BLaER1 (cell line): ENCODE measurements at regions not wholly inside any gene's neighbourhood (a gene's known extent, or its start where the extent isn't known, plus 50 kb on each side); places are given as distances from the start of the nearest gene placed in this dataset.

Experiments used
- H3K27ac ChIP-seq: shearing (Covaris generic); formaldehyde crosslinking; 2 replicates; pipeline ENCODE4 v1.8.1; 2022
- H3K27me3 ChIP-seq: shearing (Covaris generic); formaldehyde crosslinking; 2 replicates; pipeline ENCODE4 v1.8.1; 2022
- H3K36me3 ChIP-seq: shearing (Covaris generic); formaldehyde crosslinking; 2 replicates; pipeline ENCODE4 v1.8.1; 2022
- H3K4me1 ChIP-seq: shearing (Covaris generic); formaldehyde crosslinking; 2 replicates; pipeline ENCODE4 v1.8.1; 2022
- H3K4me2 ChIP-seq: shearing (Covaris generic); formaldehyde crosslinking; 2 replicates; pipeline ENCODE4 v1.8.1; 2022
- H3K4me3 ChIP-seq: shearing (Covaris generic); formaldehyde crosslinking; 2 replicates; pipeline ENCODE4 v1.8.1; 2022
- H3K9ac ChIP-seq: shearing (Covaris generic); formaldehyde crosslinking; 2 replicates; pipeline ENCODE4 v1.8.1; 2022
- H3K9me3 ChIP-seq: shearing (Covaris generic); formaldehyde crosslinking; 2 replicates; pipeline ENCODE4 v1.8.1; 2022
- H4K20me1 ChIP-seq: shearing (Covaris generic); formaldehyde crosslinking; 2 replicates; pipeline ENCODE4 v1.8.1; 2022
- Cebpa-rat ChIP-seq: shearing (Covaris generic); IDR thresholded peaks from 2 replicates; pipeline ENCODE4 v1.8.1; 2022

- Histone ChIP-seq H3K4me2 (no peak overlapping the region), H3K9ac (no peak overlapping the region), H3K4me1 (no peaks in the 10 kb centered on the region), H3K27ac (no peak overlapping the region), H4K20me1 (no peaks in the 10 kb centered on the region), H3K27me3 (no peaks in the 10 kb centered on the region), H3K9me3 (no peaks in the 10 kb centered on the region), H3K4me3 (no peak overlapping the region), H3K36me3 (no peaks in the 10 kb centered on the region)
- TF ChIP-seq Cebpa-rat, result no peak
Measured at GRCh38 chr20:41892031-41892430, 273.9 kb upstream of the CHD6 start.

GRCh38 chr20:41889844-41890224 lies 271.7 kb upstream of the CHD6 start:
- Histone ChIP-seq H3K36me3 (no peaks in the 10 kb centered on the region), H3K27me3 (no peaks in the 10 kb centered on the region), H3K4me2 (no peak overlapping the region), H3K9ac (no peak overlapping the region), H3K4me1 (no peaks in the 10 kb centered on the region), H3K27ac (no peak overlapping the region), H3K4me3 (no peak overlapping the region), H4K20me1 (no peaks in the 10 kb centered on the region), H3K9me3 (no peaks in the 10 kb centered on the region)
- TF ChIP-seq Cebpa-rat, result no peak

- no peak overlapping the region for H3K9ac ChIP-seq
- no peaks in the 10 kb centered on the region for H3K36me3 ChIP-seq
- no peaks in the 10 kb centered on the region for H3K4me1 ChIP-seq
- no peak overlapping the region for H3K4me2 ChIP-seq
- H3K27ac ChIP-seq, result no peak overlapping the region
- no peaks in the 10 kb centered on the region for H4K20me1 ChIP-seq
- no peak overlapping the region for H3K4me3 ChIP-seq
- H3K9me3 ChIP-seq, result no peaks in the 10 kb centered on the region
- TF ChIP-seq Cebpa-rat, result no peak
- H3K27me3 ChIP-seq, result no peaks in the 10 kb centered on the region
Measured at GRCh38 chr20:41889126-41889843, 271.1 kb upstream of the CHD6 start.

- Histone ChIP-seq H3K4me3 (no peak overlapping the region), H3K27me3 (no peaks in the 10 kb centered on the region), H3K36me3 (no peaks in the 10 kb centered on the region), H3K9ac (no peak overlapping the region), H3K4me1 (no peaks in the 10 kb centered on the region), H4K20me1 (no peaks in the 10 kb centered on the region), H3K27ac (no peak overlapping the region), H3K4me2 (no peak overlapping the region), H3K9me3 (no peaks in the 10 kb centered on the region)
- no peak for TF ChIP-seq Cebpa-rat
Measured at GRCh38 chr20:41888434-41888833, 270.3 kb upstream of the CHD6 start.

- Histone ChIP-seq H3K4me1 (no peaks in the 10 kb centered on the region), H3K27ac (no peak overlapping the region), H3K9ac (no peak overlapping the region), H4K20me1 (no peaks in the 10 kb centered on the region), H3K36me3 (no peaks in the 10 kb centered on the region), H3K4me2 (no peak overlapping the region), H3K9me3 (no peaks in the 10 kb centered on the region), H3K4me3 (no peak overlapping the region), H3K27me3 (no peaks in the 10 kb centered on the region)
- TF ChIP-seq Cebpa-rat, result no peak
Measured at GRCh38 chr20:41887500-41887899, 269.3 kb upstream of the CHD6 start.

- H3K9ac ChIP-seq, result no peak overlapping the region
- no peaks in the 10 kb centered on the region for H3K36me3 ChIP-seq
- H3K4me1 ChIP-seq, result no peaks in the 10 kb centered on the region
- TF ChIP-seq Cebpa-rat, result no peak
- H3K27me3 ChIP-seq, result no peaks in the 10 kb centered on the region
- no peak overlapping the region for H3K4me3 ChIP-seq
- H3K4me2 ChIP-seq, result no peak overlapping the region
- no peaks in the 10 kb centered on the region for H3K9me3 ChIP-seq
- H3K27ac ChIP-seq, result no peak overlapping the region
- no peaks in the 10 kb centered on the region for H4K20me1 ChIP-seq
Measured at GRCh38 chr20:41881466-41882046, 263.4 kb upstream of the CHD6 start.

- TF ChIP-seq Cebpa-rat, result no peak
- peaks cover 5% of the 10 kb centered on the region for H3K4me1 ChIP-seq
- no peak overlapping the region for H3K4me2 ChIP-seq
- no peak overlapping the region for H3K9ac ChIP-seq
- no peaks in the 10 kb centered on the region for H3K27me3 ChIP-seq
- H3K36me3 ChIP-seq, result no peaks in the 10 kb centered on the region
- no peak overlapping the region for H3K27ac ChIP-seq
- no peaks in the 10 kb centered on the region for H3K9me3 ChIP-seq
- H4K20me1 ChIP-seq, result no peaks in the 10 kb centered on the region
- no peak overlapping the region for H3K4me3 ChIP-seq
Measured at GRCh38 chr20:41879123-41879522, 260.9 kb upstream of the CHD6 start.

- no peak overlapping the region for H3K4me3 ChIP-seq
- H3K27me3 ChIP-seq, result no peaks in the 10 kb centered on the region
- no peaks in the 10 kb centered on the region for H3K9me3 ChIP-seq
- H3K9ac ChIP-seq, result no peak overlapping the region
- H3K36me3 ChIP-seq, result no peaks in the 10 kb centered on the region
- H4K20me1 ChIP-seq, result no peaks in the 10 kb centered on the region
- no peak overlapping the region for H3K4me2 ChIP-seq
- H3K27ac ChIP-seq, result no peak overlapping the region
- no peak for TF ChIP-seq Cebpa-rat
- peaks cover 5% of the 10 kb centered on the region for H3K4me1 ChIP-seq
Measured at GRCh38 chr20:41877911-41878310, 259.7 kb upstream of the CHD6 start.

GRCh38 chr20:41874658-41875057 lies 256.5 kb upstream of the CHD6 start:
- no peak overlapping the region for H3K9ac ChIP-seq
- H3K4me1 ChIP-seq, result peaks cover 5% of the 10 kb centered on the region
- no peak overlapping the region for H3K27ac ChIP-seq
- H3K36me3 ChIP-seq, result no peaks in the 10 kb centered on the region
- H3K9me3 ChIP-seq, result no peaks in the 10 kb centered on the region
- H3K4me2 ChIP-seq, result no peak overlapping the region
- H3K27me3 ChIP-seq, result no peaks in the 10 kb centered on the region
- no peak overlapping the region for H3K4me3 ChIP-seq
- no peaks in the 10 kb centered on the region for H4K20me1 ChIP-seq
- TF ChIP-seq Cebpa-rat, result no peak

- no peaks in the 10 kb centered on the region for H4K20me1 ChIP-seq
- no peak for TF ChIP-seq Cebpa-rat
- H3K4me1 ChIP-seq, result peaks cover 5% of the 10 kb centered on the region
- H3K36me3 ChIP-seq, result no peaks in the 10 kb centered on the region
- no peak overlapping the region for H3K4me3 ChIP-seq
- H3K27me3 ChIP-seq, result no peaks in the 10 kb centered on the region
- no peak overlapping the region for H3K27ac ChIP-seq
- no peak overlapping the region for H3K9ac ChIP-seq
- H3K9me3 ChIP-seq, result peaks cover 8% of the 10 kb centered on the region
- no peak overlapping the region for H3K4me2 ChIP-seq
Measured at GRCh38 chr20:41872930-41873329, 254.8 kb upstream of the CHD6 start.
